ENCODE measurements at regions not wholly inside any gene's neighbourhood (a gene's known extent, or its start where the extent isn't known, plus 50 kb on each side); places are given as distances from the start of the nearest gene placed in this dataset.

DNA sequence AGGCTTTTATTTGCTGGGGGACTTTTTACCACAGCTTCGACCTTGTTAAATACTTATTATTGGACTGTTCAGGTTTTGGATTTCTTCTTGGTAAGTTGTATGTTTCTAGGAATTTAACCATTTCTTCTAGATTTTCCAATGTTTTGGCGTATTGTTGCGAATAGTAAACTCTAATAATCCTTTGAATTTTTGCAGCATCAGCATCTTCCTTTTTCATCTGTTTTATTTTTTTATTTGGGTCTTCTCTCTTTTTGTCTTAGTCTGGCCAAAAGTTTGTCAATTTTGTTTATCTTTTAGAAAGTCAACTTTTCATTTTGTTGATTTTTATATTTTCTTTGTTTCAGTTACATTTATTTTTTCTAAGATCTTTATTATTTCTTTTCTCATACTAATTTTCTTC lies 1272.0 kb downstream of the HACE1 start:
- no peaks in the 10 kb centered on the region for H3K4me1 Mint-ChIP-seq (ENCODE audit: low read depth)
- H3K27ac Mint-ChIP-seq (ENCODE audit: unreplicated experiment), result no peak overlapping the region
- H3K9me3 Mint-ChIP-seq (ENCODE audit: low read depth), result peaks cover 2% of the 10 kb centered on the region
- DNase-seq (ENCODE audit: low spot score), result no peak
- H3K27me3 Mint-ChIP-seq (ENCODE audit: low read depth), result peaks cover 2% of the 10 kb centered on the region
- H3K4me3 Mint-ChIP-seq (ENCODE audit: unreplicated experiment), result no peak overlapping the region
- TF ChIP-seq, protein P1, sequence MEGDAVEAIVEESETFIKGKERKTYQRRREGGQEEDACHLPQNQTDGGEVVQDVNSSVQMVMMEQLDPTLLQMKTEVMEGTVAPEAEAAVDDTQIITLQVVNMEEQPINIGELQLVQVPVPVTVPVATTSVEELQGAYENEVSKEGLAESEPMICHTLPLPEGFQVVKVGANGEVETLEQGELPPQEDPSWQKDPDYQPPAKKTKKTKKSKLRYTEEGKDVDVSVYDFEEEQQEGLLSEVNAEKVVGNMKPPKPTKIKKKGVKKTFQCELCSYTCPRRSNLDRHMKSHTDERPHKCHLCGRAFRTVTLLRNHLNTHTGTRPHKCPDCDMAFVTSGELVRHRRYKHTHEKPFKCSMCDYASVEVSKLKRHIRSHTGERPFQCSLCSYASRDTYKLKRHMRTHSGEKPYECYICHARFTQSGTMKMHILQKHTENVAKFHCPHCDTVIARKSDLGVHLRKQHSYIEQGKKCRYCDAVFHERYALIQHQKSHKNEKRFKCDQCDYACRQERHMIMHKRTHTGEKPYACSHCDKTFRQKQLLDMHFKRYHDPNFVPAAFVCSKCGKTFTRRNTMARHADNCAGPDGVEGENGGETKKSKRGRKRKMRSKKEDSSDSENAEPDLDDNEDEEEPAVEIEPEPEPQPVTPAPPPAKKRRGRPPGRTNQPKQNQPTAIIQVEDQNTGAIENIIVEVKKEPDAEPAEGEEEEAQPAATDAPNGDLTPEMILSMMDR (IDR thresholded peaks at IDR 0.05), result no peak
- no peaks in the 10 kb centered on the region for H3K36me3 Mint-ChIP-seq (ENCODE audit: low read depth)

DNA sequence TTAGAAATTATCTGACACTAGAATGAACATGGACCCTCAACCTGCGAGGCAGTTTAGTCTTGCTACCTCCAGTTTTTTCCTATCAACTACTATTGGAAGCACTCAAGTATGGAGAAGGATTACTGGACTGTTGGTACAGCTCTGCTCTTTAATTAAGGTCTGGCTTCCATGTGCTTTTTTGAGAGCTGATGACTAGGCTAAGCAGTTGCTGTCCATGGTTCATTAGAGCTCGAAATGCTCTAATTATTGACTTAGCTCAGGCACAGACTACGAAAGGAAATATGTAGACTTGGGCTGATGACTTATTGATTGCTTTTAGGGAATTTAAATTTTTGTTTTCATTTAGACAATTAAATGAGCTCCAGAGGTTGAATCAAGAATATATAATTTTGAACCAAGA lies 1281.6 kb downstream of the HACE1 start:
- Mint-ChIP-seq H3K4me3 (ENCODE audit: unreplicated experiment) (no peak overlapping the region), H3K4me1 (ENCODE audit: low read depth) (no peaks in the 10 kb centered on the region), H3K27ac (ENCODE audit: unreplicated experiment) (no peak overlapping the region), H3K9me3 (ENCODE audit: low read depth) (peaks cover 6% of the 10 kb centered on the region), H3K36me3 (ENCODE audit: low read depth) (no peaks in the 10 kb centered on the region), H3K27me3 (ENCODE audit: low read depth) (no peaks in the 10 kb centered on the region)
- no peak for DNase-seq (ENCODE audit: low spot score)
- TF ChIP-seq, protein P1 (IDR thresholded peaks at IDR 0.05), result no peak

- Mint-ChIP-seq H3K27ac (ENCODE audit: unreplicated experiment) (no peak overlapping the region), H3K36me3 (ENCODE audit: low read depth) (no peaks in the 10 kb centered on the region), H3K27me3 (ENCODE audit: low read depth) (peaks cover 3% of the 10 kb centered on the region), H3K4me3 (ENCODE audit: unreplicated experiment) (no peak overlapping the region), H3K4me1 (ENCODE audit: low read depth) (no peaks in the 10 kb centered on the region), H3K9me3 (ENCODE audit: low read depth) (no peaks in the 10 kb centered on the region)
- no peak for DNase-seq (ENCODE audit: low spot score)
- TF ChIP-seq, protein P1 (IDR thresholded peaks at IDR 0.05), result no peak
These were observed 1289.3 kb downstream of the HACE1 start for GRCh38 chr6:103570431-103570830.

DNA sequence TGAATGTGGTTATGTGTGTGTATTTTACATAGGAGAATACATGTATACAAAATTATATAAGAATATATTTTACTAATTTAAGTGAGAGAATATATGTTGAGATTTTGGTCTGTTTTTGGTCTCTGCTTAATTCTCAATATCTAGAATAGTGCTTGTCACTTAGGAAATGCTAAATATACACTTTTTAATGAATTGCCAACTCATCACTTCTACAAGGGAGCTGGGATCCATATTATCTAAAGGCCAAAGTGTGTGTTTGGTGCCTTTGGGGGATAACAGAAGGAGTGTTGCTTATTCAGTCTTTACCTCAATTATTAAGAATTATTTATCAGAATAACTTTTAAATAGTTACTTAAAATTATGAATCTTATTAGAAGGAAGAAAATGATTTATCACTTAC lies 1304.8 kb downstream of the HACE1 start:
- TF ChIP-seq, protein P1 (IDR thresholded peaks at IDR 0.05), result no peak

GRCh38 chr6:103538381-103538780 lies 1321.3 kb downstream of the HACE1 start:
- no peak for DNase-seq (ENCODE audit: low spot score)
- no peak overlapping the region for H3K27ac Mint-ChIP-seq (ENCODE audit: unreplicated experiment)
- peaks cover 2% of the 10 kb centered on the region for H3K27me3 Mint-ChIP-seq (ENCODE audit: low read depth)
- H3K9me3 Mint-ChIP-seq (ENCODE audit: low read depth), result no peaks in the 10 kb centered on the region
- no peaks in the 10 kb centered on the region for H3K36me3 Mint-ChIP-seq (ENCODE audit: low read depth)
- H3K4me1 Mint-ChIP-seq (ENCODE audit: low read depth), result no peaks in the 10 kb centered on the region
- H3K4me3 Mint-ChIP-seq (ENCODE audit: unreplicated experiment), result no peak overlapping the region
- TF ChIP-seq, protein P1 (IDR thresholded peaks at IDR 0.05), result no peak

More for the DNA sequence above, 1304.8 kb downstream of the HACE1 start:
- Mint-ChIP-seq H3K9me3 (ENCODE audit: low read depth) (peaks cover 4% of the 10 kb centered on the region), H3K36me3 (ENCODE audit: low read depth) (no peaks in the 10 kb centered on the region), H3K27me3 (ENCODE audit: low read depth) (peaks cover 2% of the 10 kb centered on the region), H3K4me1 (ENCODE audit: low read depth) (no peaks in the 10 kb centered on the region), H3K4me3 (ENCODE audit: unreplicated experiment) (no peak overlapping the region), H3K27ac (ENCODE audit: unreplicated experiment) (no peak overlapping the region)
- no peak for DNase-seq (ENCODE audit: low spot score)
